HepG2 (cell line): ENCODE measurements at regions not wholly inside any gene's neighbourhood (a gene's known extent, or its start where the extent isn't known, plus 50 kb on each side); places are given as distances from the start of the nearest gene placed in this dataset.

Experiments used
- HNF4G ChIP-seq, 2 experiments: sonication (generic) in 1 of 2; formaldehyde crosslinking in 1 of 2; IDR thresholded peaks; 2 replicates each; pipeline versions ENCODE4 v1.4.0 to v1.6.1; 2011 to 2020; ENCODE audit warnings: borderline replicate concordance in 2 of 2, low read depth in 2 of 2, mild to moderate bottlenecking in 2 of 2, low read length in 1 of 2, missing genetic modification reagents in 1 of 2, moderate library complexity in 1 of 2
- NFRKB ChIP-seq: fragments of 450-650 bp; IDR thresholded peaks from 2 replicates; pipeline ENCODE4 v1.6.1; 2017
- PRPF4 ChIP-seq: fragments of 200-400 bp; formaldehyde crosslinking; IDR thresholded peaks from 2 replicates; pipeline ENCODE4 v1.6.1; 2016; ENCODE audit warnings: low read length, low read depth; ENCODE audit not compliant: poor library complexity, severe bottlenecking
- RBAK ChIP-seq: sonication (generic); formaldehyde crosslinking; IDR thresholded peaks from 2 replicates; pipeline ENCODE4 v1.5.1; 2020; ENCODE audit warnings: mild to moderate bottlenecking, missing genetic modification reagents
- ZNF121 ChIP-seq: sonication (generic); formaldehyde crosslinking; IDR thresholded peaks from 2 replicates; pipeline ENCODE4 v1.5.0; 2020; ENCODE audit warnings: mild to moderate bottlenecking, missing genetic modification reagents
- TF ChIP-seq, protein P1 (sequence below): sonication (generic); formaldehyde crosslinking; IDR thresholded peaks from 2 replicates; pipeline ENCODE4 v1.4.0; 2020; ENCODE audit warnings: missing genetic modification reagents
- TF ChIP-seq, protein P2 (sequence below): sonication (generic); formaldehyde crosslinking; IDR thresholded peaks from 2 replicates; pipeline ENCODE4 v1.8.1; 2023; ENCODE audit warnings: missing genetic modification reagents, mild to moderate bottlenecking, borderline replicate concordance

DNA sequence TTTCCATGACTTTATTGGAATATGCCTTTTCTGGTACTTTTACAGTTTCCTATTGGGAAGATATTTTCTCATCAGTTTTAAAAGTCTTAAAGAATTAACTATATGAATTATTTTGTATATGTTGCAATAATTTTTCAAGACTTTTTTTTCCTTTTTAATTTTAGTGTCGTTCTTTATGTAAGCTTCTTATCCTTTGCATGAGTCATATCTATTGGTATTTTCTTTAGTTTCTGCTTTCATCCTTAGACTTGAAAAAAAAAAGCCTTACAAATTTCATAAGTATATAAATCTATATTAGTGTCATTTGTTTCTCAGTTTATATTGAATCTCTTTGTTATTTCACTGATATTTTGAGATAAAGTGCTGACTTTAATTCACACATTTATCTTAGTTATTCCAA lies 94.9 kb downstream of the DSEL start (continued):
- TF ChIP-seq, protein P1, sequence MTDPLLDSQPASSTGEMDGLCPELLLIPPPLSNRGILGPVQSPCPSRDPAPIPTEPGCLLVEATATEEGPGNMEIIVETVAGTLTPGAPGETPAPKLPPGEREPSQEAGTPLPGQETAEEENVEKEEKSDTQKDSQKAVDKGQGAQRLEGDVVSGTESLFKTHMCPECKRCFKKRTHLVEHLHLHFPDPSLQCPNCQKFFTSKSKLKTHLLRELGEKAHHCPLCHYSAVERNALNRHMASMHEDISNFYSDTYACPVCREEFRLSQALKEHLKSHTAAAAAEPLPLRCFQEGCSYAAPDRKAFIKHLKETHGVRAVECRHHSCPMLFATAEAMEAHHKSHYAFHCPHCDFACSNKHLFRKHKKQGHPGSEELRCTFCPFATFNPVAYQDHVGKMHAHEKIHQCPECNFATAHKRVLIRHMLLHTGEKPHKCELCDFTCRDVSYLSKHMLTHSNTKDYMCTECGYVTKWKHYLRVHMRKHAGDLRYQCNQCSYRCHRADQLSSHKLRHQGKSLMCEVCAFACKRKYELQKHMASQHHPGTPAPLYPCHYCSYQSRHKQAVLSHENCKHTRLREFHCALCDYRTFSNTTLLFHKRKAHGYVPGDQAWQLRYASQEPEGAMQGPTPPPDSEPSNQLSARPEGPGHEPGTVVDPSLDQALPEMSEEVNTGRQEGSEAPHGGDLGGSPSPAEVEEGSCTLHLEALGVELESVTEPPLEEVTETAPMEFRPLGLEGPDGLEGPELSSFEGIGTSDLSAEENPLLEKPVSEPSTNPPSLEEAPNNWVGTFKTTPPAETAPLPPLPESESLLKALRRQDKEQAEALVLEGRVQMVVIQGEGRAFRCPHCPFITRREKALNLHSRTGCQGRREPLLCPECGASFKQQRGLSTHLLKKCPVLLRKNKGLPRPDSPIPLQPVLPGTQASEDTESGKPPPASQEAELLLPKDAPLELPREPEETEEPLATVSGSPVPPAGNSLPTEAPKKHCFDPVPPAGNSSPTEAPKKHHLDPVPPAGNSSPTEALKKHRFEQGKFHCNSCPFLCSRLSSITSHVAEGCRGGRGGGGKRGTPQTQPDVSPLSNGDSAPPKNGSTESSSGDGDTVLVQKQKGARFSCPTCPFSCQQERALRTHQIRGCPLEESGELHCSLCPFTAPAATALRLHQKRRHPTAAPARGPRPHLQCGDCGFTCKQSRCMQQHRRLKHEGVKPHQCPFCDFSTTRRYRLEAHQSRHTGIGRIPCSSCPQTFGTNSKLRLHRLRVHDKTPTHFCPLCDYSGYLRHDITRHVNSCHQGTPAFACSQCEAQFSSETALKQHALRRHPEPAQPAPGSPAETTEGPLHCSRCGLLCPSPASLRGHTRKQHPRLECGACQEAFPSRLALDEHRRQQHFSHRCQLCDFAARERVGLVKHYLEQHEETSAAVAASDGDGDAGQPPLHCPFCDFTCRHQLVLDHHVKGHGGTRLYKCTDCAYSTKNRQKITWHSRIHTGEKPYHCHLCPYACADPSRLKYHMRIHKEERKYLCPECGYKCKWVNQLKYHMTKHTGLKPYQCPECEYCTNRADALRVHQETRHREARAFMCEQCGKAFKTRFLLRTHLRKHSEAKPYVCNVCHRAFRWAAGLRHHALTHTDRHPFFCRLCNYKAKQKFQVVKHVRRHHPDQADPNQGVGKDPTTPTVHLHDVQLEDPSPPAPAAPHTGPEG (CRISPR knock-in tag) = no peak
- TF ChIP-seq ZNF121 = no peak
- no peak for TF ChIP-seq RBAK (CRISPR knock-in tag)
- TF ChIP-seq PRPF4 = no peak
- TF ChIP-seq, protein P2, sequence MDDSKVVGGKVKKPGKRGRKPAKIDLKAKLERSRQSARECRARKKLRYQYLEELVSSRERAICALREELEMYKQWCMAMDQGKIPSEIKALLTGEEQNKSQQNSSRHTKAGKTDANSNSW (CRISPR knock-in tag) = no peak
- no peak for TF ChIP-seq HNF4G (IDR thresholded peaks at IDR 0.05; ENCODE audit: borderline replicate concordance, low read depth, low read length)
- TF ChIP-seq HNF4G (CRISPR knock-in tag; IDR thresholded peaks at IDR 0.05; ENCODE audit: borderline replicate concordance, low read depth) = no peak
- no peak for TF ChIP-seq NFRKB
